ENCODE measurements at regions not wholly inside any gene's neighbourhood (a gene's known extent, or its start where the extent isn't known, plus 50 kb on each side); places are given as distances from the start of the nearest gene placed in this dataset.
"Not testable (repeated sequence)": the region's sequence is repeated elsewhere in the genome, so short reads cannot be mapped to it uniquely, and the experiment has no call there.

DNA sequence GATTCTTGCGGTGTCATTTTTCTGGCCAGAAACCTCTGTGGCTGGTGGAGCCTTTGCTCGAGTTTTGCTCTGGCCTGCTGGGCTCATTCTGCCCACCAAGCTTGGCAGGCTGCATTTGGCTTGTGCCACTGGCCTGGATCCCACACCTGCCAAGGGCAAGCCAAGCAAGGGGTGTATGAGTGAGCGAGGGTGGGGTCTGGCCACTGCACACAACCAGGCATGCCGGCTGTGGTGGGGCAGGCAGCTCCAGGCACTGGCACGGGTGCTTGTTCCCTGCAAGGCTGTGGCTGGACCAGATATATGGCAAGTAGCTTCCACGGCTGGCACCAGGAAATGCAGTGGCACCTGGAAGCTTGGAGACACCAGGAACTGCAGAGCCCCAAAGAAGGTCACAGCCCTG is 68.6 kb upstream of the PPP3CA start:
- DNase-seq = no peak

DNA sequence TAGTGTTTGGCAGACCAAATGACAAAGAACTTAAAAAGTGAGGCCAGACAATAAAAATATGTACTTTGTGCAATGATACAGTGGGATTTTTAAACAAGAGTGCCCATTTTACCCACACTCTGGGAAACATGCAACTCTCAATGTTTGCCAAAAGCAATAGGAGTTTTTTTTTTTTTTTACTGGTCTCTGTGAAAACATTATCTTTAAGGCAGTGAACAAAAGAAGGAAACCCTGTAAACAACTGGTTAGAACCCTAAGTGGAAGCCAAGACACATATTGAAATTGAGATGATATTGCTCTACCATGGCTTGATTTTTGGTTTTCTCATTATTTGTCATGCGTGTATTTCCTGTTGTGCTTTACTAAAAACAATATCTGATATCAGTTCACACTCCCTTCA is 67.2 kb upstream of the PPP3CA start:
- no peak for DNase-seq

DNA sequence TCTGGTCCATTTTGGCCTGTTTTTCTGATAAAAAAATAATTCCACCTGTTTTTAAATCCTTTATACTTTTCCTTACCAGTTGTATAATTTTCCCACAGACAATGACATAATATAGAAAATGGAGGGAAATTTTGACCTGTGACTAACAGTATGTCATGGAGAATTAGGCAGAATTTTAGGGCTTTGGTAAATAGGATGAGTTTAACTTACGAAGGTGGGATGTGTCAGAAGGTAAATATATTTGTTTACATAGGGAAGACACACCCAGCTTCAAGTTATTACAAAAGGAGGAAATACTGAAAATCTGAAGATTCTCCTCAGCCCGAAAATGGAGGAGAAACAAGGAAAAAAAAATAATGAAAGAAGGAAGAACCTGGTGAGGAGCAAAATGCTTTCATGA is 64.6 kb upstream of the PPP3CA start:
- DNase-seq = no peak

DNA sequence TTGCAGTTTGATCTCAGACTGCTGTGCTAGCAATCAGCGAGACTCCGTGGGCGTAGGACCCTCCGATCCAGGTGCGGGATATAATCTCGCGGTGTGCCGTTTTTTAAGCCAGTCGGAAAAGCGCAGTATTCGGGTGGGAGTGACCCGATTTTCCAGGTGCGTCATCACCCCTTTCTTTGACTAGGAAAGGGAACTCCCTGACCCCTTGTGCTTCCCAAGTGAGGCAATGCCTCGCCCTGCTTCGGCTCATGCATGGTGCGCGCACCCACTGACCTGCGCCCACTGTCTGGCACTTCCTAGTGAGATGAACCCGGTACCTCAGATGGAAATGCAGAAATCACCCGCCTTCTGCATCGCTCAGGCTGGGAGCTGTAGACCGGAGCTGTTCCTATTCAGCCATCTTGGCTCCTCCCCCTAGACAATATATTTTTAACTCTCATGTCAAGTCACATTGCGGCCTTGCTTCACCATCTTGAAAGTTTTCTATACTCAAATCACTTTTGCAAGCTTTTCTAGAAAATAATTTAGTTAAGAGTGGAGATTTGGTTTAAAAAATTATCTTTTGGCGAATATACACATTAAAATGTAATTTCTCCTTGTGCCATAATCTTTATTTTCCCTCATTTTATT is 64.1 kb upstream of the PPP3CA start:
- DNase-seq = not testable (repeated sequence)

DNA sequence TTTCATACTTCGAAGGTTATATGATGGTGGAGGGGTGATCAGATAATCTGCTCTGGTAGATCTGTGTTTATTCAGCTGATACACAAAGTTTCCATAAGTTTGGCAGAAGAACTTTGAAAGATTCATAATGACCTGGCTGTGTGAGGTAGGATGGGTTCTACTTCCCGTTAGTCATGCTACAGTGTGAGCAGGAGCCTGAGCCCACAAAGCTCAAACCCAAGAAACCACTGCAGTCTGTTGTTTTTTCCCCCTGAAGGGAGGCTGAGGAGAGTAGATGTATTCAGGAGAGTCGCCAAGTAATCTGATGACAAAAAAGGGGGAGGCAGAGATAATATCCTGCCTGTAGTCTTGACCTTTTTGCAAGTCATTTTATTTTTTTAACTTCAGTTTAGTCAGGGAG is 52.8 kb upstream of the PPP3CA start:
- DNase-seq = no peak

DNA sequence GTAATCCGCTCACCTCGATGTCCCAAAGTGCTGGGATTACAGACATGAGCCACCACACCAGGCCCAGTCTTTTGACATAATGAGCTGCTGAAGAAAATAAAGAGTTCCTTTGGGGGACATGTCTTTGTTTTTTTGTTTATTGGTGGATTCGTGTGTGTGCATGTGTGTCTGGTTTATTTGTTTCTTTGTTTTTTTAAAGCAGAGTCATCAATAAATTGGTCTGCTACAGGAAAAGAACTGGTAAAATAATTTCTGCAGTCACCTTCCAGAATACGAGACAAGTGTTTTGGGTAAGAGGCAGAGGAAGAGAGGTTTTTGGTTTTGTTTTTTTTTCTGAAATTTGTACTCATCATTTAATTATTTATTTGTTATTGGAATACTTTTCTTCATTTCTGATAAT is 51.5 kb upstream of the PPP3CA start:
- DNase-seq = no peak

Measured in NCI-H2171 treated with DMSO at 0.1 percent for 48 hours (cell line).